GF-D8 (cell line): ENCODE measurements at regions not wholly inside any gene's neighbourhood (a gene's known extent, or its start where the extent isn't known, plus 50 kb on each side); places are given as distances from the start of the nearest gene placed in this dataset.
"Not testable (repeated sequence)": the region's sequence is repeated elsewhere in the genome, so short reads cannot be mapped to it uniquely, and the experiment has no call there.

Experiments
- DNase-seq: peaks from one replicate; lab custom pipeline; 2025; lab: John Stamatoyannopoulos, UW

DNA sequence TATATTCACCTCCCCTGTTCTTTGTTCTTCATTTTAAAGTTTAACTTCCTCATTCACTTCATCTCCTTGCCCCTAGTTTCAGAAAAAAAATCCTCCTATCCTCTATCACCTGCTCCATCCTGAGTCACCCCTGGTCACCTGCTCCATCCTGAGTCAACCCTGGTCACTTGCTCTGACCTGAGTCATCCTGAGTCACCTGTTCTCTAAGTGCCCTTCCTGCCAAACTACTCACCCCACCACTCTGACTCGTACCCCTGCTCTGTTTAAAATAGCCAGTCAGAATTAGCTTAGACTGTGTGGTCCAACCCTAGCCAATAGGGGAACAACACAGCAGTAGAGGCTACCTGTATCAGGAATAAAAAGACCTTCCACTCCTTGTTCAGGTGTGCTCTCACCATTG is 716.9 kb downstream of the ZBBX start:
- DNase-seq: no peak

GRCh38 chr3:166661621-166662020 is 718.5 kb downstream of the ZBBX start:
- no peak for DNase-seq

DNA sequence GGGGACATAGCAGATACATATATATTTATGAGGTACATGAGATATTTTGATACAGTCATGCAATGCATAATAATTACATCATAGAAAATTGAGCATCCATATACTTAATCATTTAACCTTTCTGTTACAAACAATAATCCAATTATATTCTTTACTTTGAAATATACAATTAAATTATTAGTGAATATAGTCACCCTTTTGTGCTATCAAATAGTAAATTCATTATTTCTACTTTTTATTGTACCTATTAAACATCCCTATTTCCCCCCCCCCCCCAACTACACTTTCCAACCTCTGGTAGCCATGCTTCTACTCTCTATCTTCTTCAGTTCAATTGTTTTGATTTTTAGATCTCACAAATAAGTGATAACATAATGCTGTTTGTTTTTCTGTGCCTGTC is 719.1 kb downstream of the ZBBX start:
- DNase-seq: no peak

GRCh38 chr3:166637984-166638530 is 742.0 kb downstream of the ZBBX start:
- no peak for DNase-seq

GRCh38 chr3:166634091-166634746 is 745.9 kb downstream of the ZBBX start:
- DNase-seq: no peak

DNA sequence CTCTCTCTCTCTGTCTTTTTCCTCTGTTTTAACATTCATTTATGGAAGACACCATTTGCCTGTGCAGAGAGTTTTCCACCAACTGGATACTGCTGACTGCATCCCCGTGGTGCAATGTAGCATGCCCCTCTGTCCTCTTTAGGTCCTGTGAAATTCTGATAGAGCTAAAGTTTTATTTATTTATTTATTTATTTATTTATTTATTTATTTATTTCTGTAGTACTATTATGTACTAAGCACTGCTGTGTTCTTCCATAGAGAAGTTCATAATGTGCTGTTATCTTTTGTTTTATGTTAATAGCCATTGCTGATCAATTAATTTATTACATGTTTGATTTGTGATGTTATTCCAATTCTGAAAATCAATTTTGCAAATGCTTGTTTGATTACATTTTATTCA is 749.9 kb downstream of the ZBBX start:
- DNase-seq: no peak

- no peak for DNase-seq
Measured at GRCh38 chr3:166613365-166613764, 766.7 kb downstream of the ZBBX start.

- not testable (repeated sequence) for DNase-seq
Measured at GRCh38 chr3:166612761-166613160, 767.3 kb downstream of the ZBBX start.

- DNase-seq: no peak
Measured at GRCh38 chr3:166607933-166608521, 770.8 kb upstream of the BCHE start.

GRCh38 chr3:166606988-166607387 is 769.8 kb upstream of the BCHE start:
- no peak for DNase-seq

GRCh38 chr3:166593776-166594175 is 756.6 kb upstream of the BCHE start:
- DNase-seq: no peak

GRCh38 chr3:166582236-166582635 is 745.0 kb upstream of the BCHE start:
- DNase-seq: no peak

- DNase-seq: no peak
Measured at GRCh38 chr3:166580561-166580960, 743.3 kb upstream of the BCHE start.

GRCh38 chr3:166575161-166575560 is 737.9 kb upstream of the BCHE start:
- no peak for DNase-seq

- not testable (repeated sequence) for DNase-seq
Measured at GRCh38 chr3:166571686-166572085, 734.5 kb upstream of the BCHE start.

DNA sequence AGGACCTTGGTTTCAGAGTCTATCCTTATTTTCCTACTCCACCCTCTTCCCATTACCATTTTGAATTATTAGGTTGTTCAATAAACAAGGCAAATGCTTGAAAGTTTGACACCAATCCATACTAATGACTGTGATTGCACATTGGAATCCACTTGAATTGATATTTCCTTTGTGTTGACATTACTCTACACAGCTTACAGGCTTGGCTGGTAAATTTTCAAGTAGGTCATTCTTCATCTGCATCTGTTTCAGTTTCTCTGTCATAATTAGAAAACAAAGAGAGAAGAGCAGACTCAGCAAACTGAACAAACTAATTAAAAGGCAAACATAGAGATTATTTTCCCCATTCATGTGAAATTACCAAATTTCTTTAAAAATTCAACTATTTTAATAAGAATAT is 732.9 kb upstream of the BCHE start:
- no peak for DNase-seq

GRCh38 chr3:166569589-166569988 is 732.4 kb upstream of the BCHE start:
- DNase-seq: no peak

- no peak for DNase-seq
Measured at GRCh38 chr3:166560253-166560652, 723.0 kb upstream of the BCHE start.

DNA sequence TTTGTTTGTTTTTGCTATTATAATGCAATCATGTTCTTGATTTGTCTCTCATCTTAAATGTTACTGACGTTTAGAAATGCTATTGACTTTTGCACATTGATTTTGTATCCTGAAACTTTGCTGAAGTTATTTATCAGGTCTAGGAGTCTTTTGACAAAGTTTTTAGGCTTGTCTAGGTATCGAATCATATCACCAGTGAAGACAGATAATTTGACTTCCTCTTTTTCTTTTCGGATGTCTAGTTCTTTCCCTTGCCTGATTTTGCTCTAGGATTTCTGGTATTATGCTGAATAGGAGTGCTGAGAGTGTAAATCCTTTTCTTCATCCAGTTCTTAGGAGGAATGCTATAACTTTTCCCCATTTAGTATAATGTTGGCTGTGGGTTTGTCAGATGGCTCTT is 719.7 kb upstream of the BCHE start:
- no peak for DNase-seq

DNA sequence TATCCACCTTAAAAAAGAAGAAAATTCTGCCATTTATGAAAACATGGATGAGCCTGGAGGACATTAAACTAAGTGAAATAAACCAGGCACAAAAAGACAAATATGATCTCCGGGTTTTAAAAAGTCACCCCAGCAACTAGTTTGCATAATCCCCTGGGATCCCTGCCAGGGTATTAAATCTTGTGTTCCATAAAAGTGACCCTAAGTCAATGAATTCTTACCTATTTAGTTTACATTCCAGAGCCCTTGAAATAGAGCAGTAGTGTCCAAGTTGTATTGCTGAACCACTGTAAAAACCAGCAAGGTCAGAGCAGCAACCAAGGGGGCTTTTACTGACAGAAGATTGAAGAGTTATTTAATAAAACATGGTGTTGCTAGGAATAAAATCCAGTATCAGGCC is 716.8 kb upstream of the BCHE start:
- DNase-seq: no peak

DNA sequence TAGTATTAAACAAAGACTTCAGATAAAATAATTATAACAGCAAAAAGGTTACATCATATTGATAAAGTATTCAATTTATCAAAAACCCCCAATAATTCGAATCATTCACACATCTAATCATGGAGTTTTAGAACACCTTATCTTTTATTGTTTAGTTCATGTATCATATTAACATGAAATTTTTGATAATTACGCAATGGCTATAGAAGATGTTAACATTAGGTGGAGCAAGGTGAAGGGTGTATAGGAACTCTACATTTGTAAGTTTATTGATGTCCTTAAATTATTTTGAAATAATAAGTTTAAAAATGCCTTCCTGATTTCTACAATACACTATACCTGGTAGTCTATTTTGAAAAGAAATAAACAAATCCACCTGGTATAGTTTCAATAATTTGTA is 696.5 kb upstream of the BCHE start:
- no peak for DNase-seq

- DNase-seq: no peak
Measured at GRCh38 chr3:166531730-166532129, 694.5 kb upstream of the BCHE start.

DNA sequence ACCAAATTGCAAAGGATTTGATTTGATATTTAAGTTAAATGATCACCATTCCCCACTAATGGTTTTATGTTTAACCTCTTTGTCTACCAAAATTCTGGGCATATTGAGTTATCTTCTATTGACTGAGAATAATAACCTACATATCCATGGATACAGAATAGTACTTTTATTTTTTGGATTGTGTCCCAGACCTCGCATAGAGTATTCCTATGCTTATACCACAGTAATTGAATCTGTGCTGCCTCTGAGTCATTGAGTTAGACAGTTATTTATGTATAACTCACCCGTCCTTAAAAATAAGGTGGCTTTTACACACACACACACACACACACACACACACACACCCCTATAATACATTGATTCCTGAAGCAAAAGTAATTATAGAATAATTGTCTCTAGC is 690.1 kb upstream of the BCHE start:
- DNase-seq: no peak

DNA sequence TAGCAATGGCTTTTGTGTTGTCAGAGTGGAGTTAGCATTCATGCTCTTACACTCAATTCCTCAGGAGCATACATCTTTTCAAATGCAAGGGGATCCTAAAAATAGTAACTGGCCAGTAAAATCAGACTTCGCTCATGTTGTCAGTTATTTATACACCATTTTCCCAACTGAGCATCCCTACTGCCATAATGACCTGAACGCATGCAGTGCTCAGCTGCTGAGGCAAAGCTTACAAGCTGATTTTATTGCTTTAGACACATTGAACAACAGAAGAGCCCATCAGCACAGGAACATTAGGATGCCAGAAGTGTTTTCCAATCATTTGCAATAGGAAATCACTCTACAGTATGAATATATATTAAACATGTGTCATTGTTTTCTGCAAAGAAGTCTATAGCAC is 689.7 kb upstream of the BCHE start:
- no peak for DNase-seq
